SK-N-SH treated with all-trans-retinoic acid at 6 μM for 48 hours (cell line): ENCODE measurements at regions not wholly inside any gene's neighbourhood (a gene's known extent, or its start where the extent isn't known, plus 50 kb on each side); places are given as distances from the start of the nearest gene placed in this dataset.

Experiments used
- BACH2 ChIP-seq: fragments of 250-450 bp; sonication (Bioruptor Pico); IDR thresholded peaks from 2 replicates; pipeline ENCODE4 v1.9.0; 2021; ENCODE audit warnings: mild to moderate bottlenecking, borderline replicate concordance
- CREB5 ChIP-seq: fragments of 250-450 bp; sonication (Bioruptor Pico); IDR thresholded peaks from 2 replicates; pipeline ENCODE4 v1.5.1; 2020; ENCODE audit warnings: low read depth, mild to moderate bottlenecking, moderate library complexity
- PATZ1 ChIP-seq: fragments of 250-450 bp; sonication (Bioruptor Pico); IDR thresholded peaks from 2 replicates; pipeline ENCODE4 v1.8.0; 2020; ENCODE audit warnings: mild to moderate bottlenecking, moderate library complexity, borderline replicate concordance
- POU6F1 ChIP-seq: fragments of 250-450 bp; sonication (Bioruptor Pico); IDR thresholded peaks from 2 replicates; pipeline ENCODE4 v1.8.0; 2021; ENCODE audit warnings: low read depth, mild to moderate bottlenecking, moderate library complexity, borderline replicate concordance
- TCF4 ChIP-seq: fragments of 250-450 bp; sonication (Bioruptor Pico); IDR thresholded peaks from 2 replicates; pipeline ENCODE4 v1.8.0; 2021; ENCODE audit warnings: mild to moderate bottlenecking, moderate library complexity, borderline replicate concordance
- TOX ChIP-seq: fragments of 250-450 bp; sonication (Bioruptor Pico); IDR thresholded peaks from 2 replicates; pipeline ENCODE4 v1.8.0; 2021; ENCODE audit warnings: mild to moderate bottlenecking, moderate library complexity, borderline replicate concordance
- TSHZ2 ChIP-seq: fragments of 250-450 bp; sonication (Bioruptor Pico); IDR thresholded peaks from 2 replicates; pipeline ENCODE4 v1.5.0; 2020; ENCODE audit warnings: mild to moderate bottlenecking, moderate library complexity
- ZC3H10 ChIP-seq: fragments of 250-450 bp; sonication (Bioruptor Pico); IDR thresholded peaks from 2 replicates; pipeline ENCODE4 v1.5.1; 2021; ENCODE audit warnings: mild to moderate bottlenecking, moderate library complexity
- ZNF8 ChIP-seq: fragments of 450-650 bp; formaldehyde crosslinking; IDR thresholded peaks from 2 replicates; pipeline ENCODE4 v1.5.0; 2020; ENCODE audit warnings: mild to moderate bottlenecking, moderate library complexity

- TF ChIP-seq POU6F1 (CRISPR knock-in tag) = no peak
- no peak for TF ChIP-seq TSHZ2 (CRISPR knock-in tag)
- no peak for TF ChIP-seq ZNF8 (CRISPR knock-in tag)
- no peak for TF ChIP-seq TOX (CRISPR knock-in tag)
- TF ChIP-seq CREB5 = no peak
- no peak for TF ChIP-seq TCF4
- TF ChIP-seq PATZ1 (CRISPR knock-in tag) = no peak
- no peak for TF ChIP-seq BACH2
- no peak for TF ChIP-seq ZC3H10 (CRISPR knock-in tag)
These were observed 976.1 kb downstream of the LTN1 start for GRCh38 chr21:28016571-28016970.
